IMR-90 (cell line): ENCODE measurements at regions not wholly inside any gene's neighbourhood (a gene's known extent, or its start where the extent isn't known, plus 50 kb on each side); places are given as distances from the start of the nearest gene placed in this dataset.

Experiments
- ATAC-seq: fragments of 200-7000 bp; cut with Tn5 transposase; 2 replicates; pipeline ENCODE4 v1.9.1; 2020; ENCODE audit warnings: low read depth, mild to moderate bottlenecking, moderate library complexity
- BruUV-seq: library from RNA; stranded (reverse); fragments of 400-500 nt; replicated peaks from 2 replicates; lab custom pipeline; 2021; lab: Mats Ljungman, UMichigan
- CTCF ChIA-PET: fragments of 300-600 bp; formaldehyde crosslinking; extraction: SDS; loops from one replicate; lab custom pipeline; 2021; ENCODE audit warnings: antibody characterized with exemption; lab: Yijun Ruan, JAX
- POLR2A ChIA-PET: fragments of 300-600 bp; sonication (Branson Sonifier 250); formaldehyde crosslinking; loops from one replicate; lab custom pipeline; 2022; ENCODE audit warnings: antibody characterized with exemption; ENCODE audit not compliant: unreplicated experiment; lab: Charles Lee
- DNase-seq: peaks from one replicate; pipeline ENCODE4 v3.0.0; 2013
- H2AFZ ChIP-seq: replicated peaks from 2 replicates; pipeline ENCODE3; 2013; ENCODE audit warnings: low read length, mild to moderate bottlenecking; ENCODE audit not compliant: poor library complexity
- H2AK5ac ChIP-seq: 2 replicates; pipeline ENCODE4 v1.6.1; 2013; ENCODE audit warnings: low read depth, low read length, inconsistent platforms
- H2AK9ac ChIP-seq: replicated peaks from 2 replicates; pipeline ENCODE3; 2013; ENCODE audit warnings: mild to moderate bottlenecking, low read depth, low read length, moderate library complexity; ENCODE audit not compliant: poor library complexity
- H2BK120ac ChIP-seq: 2 replicates; pipeline ENCODE4 v1.6.1; 2013; ENCODE audit warnings: low read depth, low read length, inconsistent platforms
- H2BK15ac ChIP-seq: 3 replicates; pipeline ENCODE4 v1.6.1; 2013; ENCODE audit warnings: low read depth, low read length, inconsistent platforms
- H2BK20ac ChIP-seq: 2 replicates; pipeline ENCODE4 v1.6.1; 2013; ENCODE audit warnings: low read depth, mild to moderate bottlenecking, inconsistent platforms, low read length, moderate library complexity
- H2BK5ac ChIP-seq: 2 replicates; pipeline ENCODE4 v1.6.1; 2013; ENCODE audit warnings: mild to moderate bottlenecking, low read depth, low read length, inconsistent platforms; ENCODE audit not compliant: poor library complexity, severe bottlenecking
- H3K14ac ChIP-seq: replicated peaks from 2 replicates; pipeline ENCODE4 v1.6.1; 2013; ENCODE audit warnings: low read depth, low read length, inconsistent platforms
- H3K18ac ChIP-seq: 2 replicates; pipeline ENCODE4 v1.6.1; 2013; ENCODE audit warnings: low read depth, low read length, control low read depth
- H3K23ac ChIP-seq: 2 replicates; pipeline ENCODE4 v1.6.1; 2013; ENCODE audit warnings: low read depth, low read length, inconsistent platforms
- H3K27ac ChIP-seq: 2 replicates; pipeline ENCODE4 v1.5.1; 2013; ENCODE audit warnings: mild to moderate bottlenecking, control low read depth, low read length; ENCODE audit not compliant: insufficient read depth
- H3K27me3 ChIP-seq: 2 replicates; pipeline ENCODE4 v1.6.1; 2013; ENCODE audit warnings: low read length; ENCODE audit not compliant: control insufficient read depth, insufficient read depth
- H3K36me3 ChIP-seq: 2 replicates; pipeline ENCODE4 v1.6.1; 2013; ENCODE audit warnings: low read length, mixed read lengths; ENCODE audit not compliant: control insufficient read depth, insufficient read depth
- H3K4ac ChIP-seq: 2 replicates; pipeline ENCODE4 v1.6.1; 2013; ENCODE audit warnings: low read depth, low read length, inconsistent platforms
- H3K4me1 ChIP-seq: 2 replicates; pipeline ENCODE4 v1.6.1; 2013; ENCODE audit warnings: low read length, mixed read lengths; ENCODE audit not compliant: control insufficient read depth, insufficient read depth
- H3K4me2 ChIP-seq: 2 replicates; pipeline ENCODE4 v1.6.1; 2013; ENCODE audit warnings: low read depth, mild to moderate bottlenecking, control low read depth, low read length, moderate library complexity
- H3K4me3 ChIP-seq: 2 replicates; pipeline ENCODE4 v1.5.1; 2013; ENCODE audit warnings: low read depth, mild to moderate bottlenecking, control low read depth, low read length, moderate library complexity; ENCODE audit not compliant: insufficient read depth
- H3K56ac ChIP-seq: 2 replicates; pipeline ENCODE4 v1.6.1; 2013; ENCODE audit warnings: low read length, inconsistent platforms; ENCODE audit not compliant: insufficient read depth; ENCODE audit errors: extremely low read depth
- H3K79me1 ChIP-seq, 2 experiments: 2 replicates each; pipeline ENCODE4 v1.6.1; 2013; ENCODE audit warnings: low read length in 2 of 2, inconsistent platforms in 1 of 2, low read depth in 1 of 2
- H3K9ac ChIP-seq: 2 replicates; pipeline ENCODE4 v1.6.1; 2013; ENCODE audit warnings: low read depth, low read length, control low read depth
- H3K9me1 ChIP-seq: 2 replicates; pipeline ENCODE4 v1.6.1; 2013; ENCODE audit warnings: low read length, inconsistent platforms; ENCODE audit not compliant: insufficient read depth
- H3K9me3 ChIP-seq: 2 replicates; pipeline ENCODE4 v1.6.1; 2013; ENCODE audit warnings: low read length; ENCODE audit not compliant: control insufficient read depth, insufficient read depth
- H4K20me1 ChIP-seq: 2 replicates; pipeline ENCODE4 v1.6.1; 2013; ENCODE audit warnings: low read length, inconsistent platforms; ENCODE audit not compliant: insufficient read depth
- H4K5ac ChIP-seq: 2 replicates; pipeline ENCODE4 v1.6.1; 2013; ENCODE audit warnings: mild to moderate bottlenecking, low read depth, low read length, control low read depth
- H4K8ac ChIP-seq, 2 experiments: 2 replicates each; pipeline ENCODE4 v1.6.1; 2013; ENCODE audit warnings: low read depth in 2 of 2, low read length in 2 of 2, control low read depth in 1 of 2, inconsistent platforms in 1 of 2
- H4K91ac ChIP-seq: 2 replicates; pipeline ENCODE4 v1.6.1; 2013; ENCODE audit warnings: low read depth, low read length, inconsistent platforms; ENCODE audit not compliant: insufficient read depth
- BHLHE40 ChIP-seq: fragments of 150-350 bp; IDR thresholded peaks from 2 replicates; pipeline ENCODE4 v1.6.1; 2016; ENCODE audit warnings: mild to moderate bottlenecking, low read depth, low read length
- CEBPB ChIP-seq: IDR thresholded peaks from 2 replicates; pipeline ENCODE4 v1.6.1; 2012; ENCODE audit warnings: low read depth, low read length, improper control_type of control experiment
- CHD1 ChIP-seq: IDR thresholded peaks from 2 replicates; pipeline ENCODE4 v1.6.1; 2012; ENCODE audit warnings: low read depth, low read length, improper control_type of control experiment
- FOS ChIP-seq: fragments of 150-350 bp; IDR thresholded peaks from 2 replicates; pipeline ENCODE4 v1.6.1; 2016; ENCODE audit warnings: low read depth, low read length
- MAFK ChIP-seq: IDR thresholded peaks from 2 replicates; pipeline ENCODE4 v1.6.1; 2012; ENCODE audit warnings: low read depth, low read length, improper control_type of control experiment
- MAZ ChIP-seq: IDR thresholded peaks from 2 replicates; pipeline ENCODE4 v1.6.1; 2012; ENCODE audit warnings: low read depth, mild to moderate bottlenecking, low read length, improper control_type of control experiment, moderate library complexity, borderline replicate concordance
- MXI1 ChIP-seq: IDR thresholded peaks from 2 replicates; pipeline ENCODE4 v1.6.1; 2012; ENCODE audit warnings: low read depth, mild to moderate bottlenecking, low read length, moderate library complexity, borderline replicate concordance
- NFE2L2 ChIP-seq: fragments of 150-350 bp; IDR thresholded peaks from 2 replicates; pipeline ENCODE4 v1.6.1; 2016; ENCODE audit warnings: low read depth, mild to moderate bottlenecking, low read length
- POLR2A ChIP-seq: IDR thresholded peaks from 2 replicates; pipeline ENCODE4 v1.6.1; 2012; ENCODE audit warnings: mild to moderate bottlenecking, low read depth, low read length
- RAD21 ChIP-seq: IDR thresholded peaks from 2 replicates; pipeline ENCODE4 v1.6.1; 2012; ENCODE audit warnings: low read length, improper control_type of control experiment
- RCOR1 ChIP-seq: IDR thresholded peaks from 2 replicates; pipeline ENCODE4 v1.6.1; 2012; ENCODE audit warnings: mild to moderate bottlenecking, low read length, improper control_type of control experiment; ENCODE audit not compliant: insufficient replicate concordance
- RFX5 ChIP-seq: IDR thresholded peaks from 2 replicates; pipeline ENCODE4 v1.8.0; 2012; ENCODE audit warnings: low read depth, mild to moderate bottlenecking, low read length, moderate library complexity
- SMC3 ChIP-seq: fragments of 150-350 bp; IDR thresholded peaks from 2 replicates; pipeline ENCODE4 v1.6.1; 2016; ENCODE audit warnings: low read depth, mild to moderate bottlenecking, antibody characterized with exemption, low read length, moderate library complexity
- WGBS, 2 experiments: methylation state at CpG; one replicate each; pipeline versions ENCODE4 v1.1.5 to v1.1.7; 2013; ENCODE audit warnings: missing lambda C conversion rate in 2 of 2; ENCODE audit not compliant: insufficient read length in 1 of 2; ENCODE audit errors: extremely low coverage in 2 of 2; 5-methylcytosine and 5-hydroxymethylcytosine counted together
- dilution Hi-C: fragments of 300-500 bp; cut with HindIII; formaldehyde crosslinking; loops from one replicate; pipeline ENCODE4 v1.14.3; 2018; ENCODE audit warnings: low sequenced_read_pairs; ENCODE audit not compliant: unreplicated experiment
- in situ Hi-C: fragments of 300-500 bp; cut with MboI; formaldehyde crosslinking; loops from 3 replicates; pipeline ENCODE4 v1.14.3; 2019; ENCODE audit warnings: low sequenced_read_pairs, inconsistent platforms, mixed read lengths
- intact Hi-C: fragments of 100-400 bp; cut with micrococcal nuclease; formaldehyde crosslinking; loops from 2 replicates; pipeline ENCODE4 v1.10.0; 2022
- TF ChIP-seq, protein P1 (sequence below): conservative IDR thresholded peaks from 2 replicates; pipeline ENCODE4 v1.5.1; 2012; ENCODE audit warnings: mild to moderate bottlenecking, low read depth, low read length, improper control_type of control experiment
- TF ChIP-seq, protein P2 (sequence below): fragments of 150-350 bp; IDR thresholded peaks from 2 replicates; pipeline ENCODE4 v1.6.1; 2017; ENCODE audit warnings: mild to moderate bottlenecking, antibody characterized with exemption, low read length, low read depth
- TF ChIP-seq, protein P3 (sequence below): fragments of 150-350 bp; IDR thresholded peaks from 2 replicates; pipeline ENCODE4 v1.6.1; 2016; ENCODE audit warnings: low read depth, mild to moderate bottlenecking, low read length, moderate library complexity, borderline replicate concordance

DNA sequence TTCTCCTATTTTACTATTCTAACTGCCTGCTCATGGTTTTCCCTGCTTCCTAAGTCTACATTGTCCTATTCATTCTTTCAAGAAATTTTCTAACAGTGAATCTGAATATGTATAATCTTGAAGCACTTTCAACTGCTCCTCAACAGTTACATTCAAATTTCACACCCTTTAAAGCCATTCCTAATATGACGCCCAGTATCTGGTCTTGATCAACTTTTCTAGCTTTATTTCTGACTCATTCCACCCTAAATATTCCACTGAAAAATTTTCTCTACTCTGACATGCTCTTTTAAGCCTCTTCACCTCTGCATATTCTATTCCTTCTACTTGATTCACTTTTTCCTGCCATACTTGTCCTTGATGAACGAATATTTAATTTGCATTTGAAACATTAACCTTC, 1893.9 kb upstream of the PIK3C3 start:
- no peaks in the 10 kb centered on the region for H3K9me1 ChIP-seq
- H3K18ac ChIP-seq, result no peak overlapping the region
- dilution Hi-C loops (no loop called here), intact Hi-C loops (no loop called here), in situ Hi-C loops (no loop called here)
- H3K9ac ChIP-seq, result no peak overlapping the region
- no peaks in the 10 kb centered on the region for H3K27me3 ChIP-seq
- no peak overlapping the region for H2AFZ ChIP-seq
- no peak overlapping the region for H4K91ac ChIP-seq
- no peak overlapping the region for H2AK9ac ChIP-seq
- H2BK5ac ChIP-seq, result no peak overlapping the region
- no peak overlapping the region for H3K23ac ChIP-seq
- no peak overlapping the region for H3K4me2 ChIP-seq
- H3K36me3 ChIP-seq, result no peaks in the 10 kb centered on the region
- no peak overlapping the region for H3K56ac ChIP-seq
- no peak overlapping the region for H2BK120ac ChIP-seq
- no peaks in the 10 kb centered on the region for H3K9me3 ChIP-seq
- H3K4ac ChIP-seq, result no peak overlapping the region
- DNase-seq (no peak), ATAC-seq (no peak)
- POLR2A ChIA-PET, result no interaction called here
- TF ChIP-seq FOS (no peak), CEBPB (no peak), NFE2L2 (no peak), RAD21 (no peak), MAZ (no peak), MAFK (no peak), POLR2A (no peak), RFX5 (no peak), SMC3 (no peak), RCOR1 (no peak), CHD1 (no peak), MXI1 (no peak), BHLHE40 (no peak)
- TF ChIP-seq, protein P1, sequence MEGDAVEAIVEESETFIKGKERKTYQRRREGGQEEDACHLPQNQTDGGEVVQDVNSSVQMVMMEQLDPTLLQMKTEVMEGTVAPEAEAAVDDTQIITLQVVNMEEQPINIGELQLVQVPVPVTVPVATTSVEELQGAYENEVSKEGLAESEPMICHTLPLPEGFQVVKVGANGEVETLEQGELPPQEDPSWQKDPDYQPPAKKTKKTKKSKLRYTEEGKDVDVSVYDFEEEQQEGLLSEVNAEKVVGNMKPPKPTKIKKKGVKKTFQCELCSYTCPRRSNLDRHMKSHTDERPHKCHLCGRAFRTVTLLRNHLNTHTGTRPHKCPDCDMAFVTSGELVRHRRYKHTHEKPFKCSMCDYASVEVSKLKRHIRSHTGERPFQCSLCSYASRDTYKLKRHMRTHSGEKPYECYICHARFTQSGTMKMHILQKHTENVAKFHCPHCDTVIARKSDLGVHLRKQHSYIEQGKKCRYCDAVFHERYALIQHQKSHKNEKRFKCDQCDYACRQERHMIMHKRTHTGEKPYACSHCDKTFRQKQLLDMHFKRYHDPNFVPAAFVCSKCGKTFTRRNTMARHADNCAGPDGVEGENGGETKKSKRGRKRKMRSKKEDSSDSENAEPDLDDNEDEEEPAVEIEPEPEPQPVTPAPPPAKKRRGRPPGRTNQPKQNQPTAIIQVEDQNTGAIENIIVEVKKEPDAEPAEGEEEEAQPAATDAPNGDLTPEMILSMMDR, result no peak
- TF ChIP-seq, protein P2, sequence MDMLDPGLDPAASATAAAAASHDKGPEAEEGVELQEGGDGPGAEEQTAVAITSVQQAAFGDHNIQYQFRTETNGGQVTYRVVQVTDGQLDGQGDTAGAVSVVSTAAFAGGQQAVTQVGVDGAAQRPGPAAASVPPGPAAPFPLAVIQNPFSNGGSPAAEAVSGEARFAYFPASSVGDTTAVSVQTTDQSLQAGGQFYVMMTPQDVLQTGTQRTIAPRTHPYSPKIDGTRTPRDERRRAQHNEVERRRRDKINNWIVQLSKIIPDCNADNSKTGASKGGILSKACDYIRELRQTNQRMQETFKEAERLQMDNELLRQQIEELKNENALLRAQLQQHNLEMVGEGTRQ, result no peak
- TF ChIP-seq, protein P3, sequence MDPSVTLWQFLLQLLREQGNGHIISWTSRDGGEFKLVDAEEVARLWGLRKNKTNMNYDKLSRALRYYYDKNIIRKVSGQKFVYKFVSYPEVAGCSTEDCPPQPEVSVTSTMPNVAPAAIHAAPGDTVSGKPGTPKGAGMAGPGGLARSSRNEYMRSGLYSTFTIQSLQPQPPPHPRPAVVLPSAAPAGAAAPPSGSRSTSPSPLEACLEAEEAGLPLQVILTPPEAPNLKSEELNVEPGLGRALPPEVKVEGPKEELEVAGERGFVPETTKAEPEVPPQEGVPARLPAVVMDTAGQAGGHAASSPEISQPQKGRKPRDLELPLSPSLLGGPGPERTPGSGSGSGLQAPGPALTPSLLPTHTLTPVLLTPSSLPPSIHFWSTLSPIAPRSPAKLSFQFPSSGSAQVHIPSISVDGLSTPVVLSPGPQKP, result no peak
- no peak overlapping the region for H2BK20ac ChIP-seq
- CTCF ChIA-PET, result no interaction called here
- H2AK5ac ChIP-seq, result no peak overlapping the region
- no TSS peak for BruUV-seq
- H2BK15ac ChIP-seq, result no peak overlapping the region
- no peak overlapping the region for H3K4me3 ChIP-seq
- no peaks in the 10 kb centered on the region for H4K20me1 ChIP-seq
- no peak overlapping the region for H4K8ac ChIP-seq
- H4K5ac ChIP-seq, result no peak overlapping the region
- H3K27ac ChIP-seq, result no peak overlapping the region
- H3K14ac ChIP-seq, result no peak overlapping the region
- no peaks in the 10 kb centered on the region for H3K79me1 ChIP-seq
- no peaks in the 10 kb centered on the region for H3K4me1 ChIP-seq
- 43% methylated on average over 1 of the region's 2 CpGs; no CpG with 5 or more reads in 1 of the 2 experiments for WGBS, 2 experiments
